SK-N-SH (cell line): ENCODE measurements at regions not wholly inside any gene's neighbourhood (a gene's known extent, or its start where the extent isn't known, plus 50 kb on each side); places are given as distances from the start of the nearest gene placed in this dataset.

Source experiments
- CTCF ChIA-PET: fragments of 300-600, 350-600 bp; formaldehyde crosslinking; extraction: SDS; loops from one replicate; lab custom pipeline; 2021; lab: Yijun Ruan, JAX
- POLR2A ChIA-PET: fragments of 350-600 bp; sonication (Branson Sonifier 250); formaldehyde crosslinking; extraction: SDS; loops from one replicate; lab custom pipeline; 2020; ENCODE audit warnings: antibody characterized with exemption, inconsistent platforms; lab: Yijun Ruan, JAX
- DNase-seq: peaks from one replicate; pipeline ENCODE4 v3.0.0; 2012
- H2AFZ ChIP-seq: fragments of 200-600 bp; sonication (generic); 2 replicates; pipeline ENCODE4 v1.8.1; 2016; ENCODE audit warnings: antibody characterized with exemption, mild to moderate bottlenecking, low read depth
- H3F3A ChIP-seq: fragments of 200-600 bp; sonication (generic); replicated peaks from 2 replicates; pipeline ENCODE3; 2016; ENCODE audit warnings: antibody characterized with exemption, mild to moderate bottlenecking; ENCODE audit not compliant: insufficient read depth
- H3K27ac ChIP-seq, 2 experiments: fragments of 200-500 bp in 1 of 2; fragments of 200-600 bp in 1 of 2; sonication (Bioruptor generic) in 1 of 2; sonication (generic), shearing (Covaris generic) in 1 of 2; 2 replicates each; pipeline versions ENCODE4 v1.5.1 to v1.6.1; 2014 to 2016; ENCODE audit warnings: low read depth in 2 of 2, inconsistent platforms in 1 of 2, low read length in 1 of 2, mild to moderate bottlenecking in 1 of 2, mixed read lengths in 1 of 2
- H3K27me3 ChIP-seq: fragments of 200-600 bp; sonication (generic), shearing (Covaris generic); 2 replicates; pipeline ENCODE4 v1.6.1; 2016; ENCODE audit warnings: mixed run types; ENCODE audit not compliant: insufficient read depth
- H3K36me3 ChIP-seq, 2 experiments: fragments of 200-500 bp in 1 of 2; fragments of 200-600 bp in 1 of 2; sonication (Bioruptor generic) in 1 of 2; sonication (generic) in 1 of 2; replicated peaks in 1 of 2; 2 replicates each; pipeline versions ENCODE3 to v1.5.1; 2014 to 2016; ENCODE audit warnings: low read length in 1 of 2, mild to moderate bottlenecking in 1 of 2; ENCODE audit not compliant: insufficient read depth in 2 of 2, control insufficient read depth in 1 of 2
- H3K4me1 ChIP-seq, 2 experiments: fragments of 200-500 bp in 1 of 2; fragments of 200-600 bp in 1 of 2; sonication (Bioruptor generic) in 1 of 2; sonication (generic), shearing (Covaris generic) in 1 of 2; 2 replicates each; pipeline versions ENCODE4 v1.5.1 to v1.6.1; 2014 to 2016; ENCODE audit warnings: low read depth in 1 of 2, low read length in 1 of 2, mixed run types in 1 of 2; ENCODE audit not compliant: insufficient read depth in 2 of 2, control insufficient read depth in 1 of 2
- H3K4me2 ChIP-seq: fragments of 200-600 bp; sonication (generic), shearing (Covaris generic); 2 replicates; pipeline ENCODE4 v1.6.1; 2017; ENCODE audit warnings: mixed run types
- H3K4me3 ChIP-seq, 2 experiments: fragments of 200-500 bp in 1 of 2; fragments of 200-600 bp in 1 of 2; sonication (Bioruptor generic) in 1 of 2; sonication (generic), shearing (Covaris generic) in 1 of 2; 2 replicates each; pipeline versions ENCODE4 v1.5.1 to v1.8.1; 2014 to 2016; ENCODE audit warnings: low read depth in 2 of 2, inconsistent platforms in 1 of 2, low read length in 1 of 2, mild to moderate bottlenecking in 1 of 2, mixed read lengths in 1 of 2, moderate library complexity in 1 of 2
- H3K79me2 ChIP-seq: fragments of 200-600 bp; sonication (generic); 2 replicates; pipeline ENCODE4 v1.8.1; 2017; ENCODE audit warnings: mild to moderate bottlenecking; ENCODE audit not compliant: insufficient read depth
- H3K9ac ChIP-seq: fragments of 200-600 bp; sonication (generic); 2 replicates; pipeline ENCODE4 v1.6.1; 2017; ENCODE audit warnings: mixed run types
- H3K9me2 ChIP-seq: fragments of 200-600 bp; sonication (generic); 2 replicates; pipeline ENCODE4 v1.6.1; 2017; ENCODE audit warnings: mixed run types
- H3K9me3 ChIP-seq: fragments of 200-600 bp; sonication (generic); 2 replicates; pipeline ENCODE4 v1.6.1; 2017; ENCODE audit warnings: mixed run types, mild to moderate bottlenecking, moderate library complexity
- H4K20me1 ChIP-seq: fragments of 200-600 bp; sonication (generic); 2 replicates; pipeline ENCODE4 v1.6.1; 2017; ENCODE audit warnings: mild to moderate bottlenecking, mixed run types; ENCODE audit not compliant: insufficient read depth
- EP300 ChIP-seq, 2 experiments: IDR thresholded peaks; 2 replicates each; pipeline versions ENCODE4 v1.4.0 to v1.6.1; 2012; ENCODE audit warnings: borderline replicate concordance in 1 of 2, low read depth in 1 of 2, low read length in 1 of 2
- FOXJ3 ChIP-seq: sonication (generic); formaldehyde crosslinking; IDR thresholded peaks from 2 replicates; pipeline ENCODE4 v1.5.1; 2020; ENCODE audit warnings: mild to moderate bottlenecking, missing genetic modification reagents
- GATA2 ChIP-seq: sonication (generic); formaldehyde crosslinking; IDR thresholded peaks from 2 replicates; pipeline ENCODE4 v1.5.0; 2020; ENCODE audit warnings: mild to moderate bottlenecking, missing genetic modification reagents
- NFIC ChIP-seq: IDR thresholded peaks from 2 replicates; pipeline ENCODE4 v1.4.0; 2012; ENCODE audit warnings: borderline replicate concordance
- RFX5 ChIP-seq: IDR thresholded peaks from 2 replicates; pipeline ENCODE4 v1.6.1; 2012; ENCODE audit warnings: mild to moderate bottlenecking, improper control_type of control experiment, low read length
- RXRA ChIP-seq: IDR thresholded peaks from 2 replicates; pipeline ENCODE4 v1.4.0; 2012; ENCODE audit warnings: low read depth, mild to moderate bottlenecking, borderline replicate concordance
- SIN3A ChIP-seq: IDR thresholded peaks from 2 replicates; pipeline ENCODE4 v1.6.1; 2012; ENCODE audit warnings: low read depth, mild to moderate bottlenecking, low read length, moderate library complexity, borderline replicate concordance
- TAF1 ChIP-seq: IDR thresholded peaks from 2 replicates; pipeline ENCODE4 v1.6.1; 2012; ENCODE audit warnings: low read depth, mild to moderate bottlenecking, low read length, moderate library complexity, borderline replicate concordance
- TCF12 ChIP-seq: IDR thresholded peaks from 2 replicates; pipeline ENCODE4 v1.4.0; 2012
- USF2 ChIP-seq: fragments of 150-350 bp; IDR thresholded peaks from 2 replicates; pipeline ENCODE4 v1.6.1; 2017; ENCODE audit warnings: antibody characterized with exemption, low read length, low read depth, borderline replicate concordance
- ZBTB33 ChIP-seq: IDR thresholded peaks from 2 replicates; pipeline ENCODE4 v1.4.0; 2012; ENCODE audit warnings: low read depth, borderline replicate concordance
- WGBS: methylation state at CpG from one replicate; pipeline ENCODE4 v1.1.6; 2017; ENCODE audit warnings: low lambda C conversion rate; 5-methylcytosine and 5-hydroxymethylcytosine counted together

DNA sequence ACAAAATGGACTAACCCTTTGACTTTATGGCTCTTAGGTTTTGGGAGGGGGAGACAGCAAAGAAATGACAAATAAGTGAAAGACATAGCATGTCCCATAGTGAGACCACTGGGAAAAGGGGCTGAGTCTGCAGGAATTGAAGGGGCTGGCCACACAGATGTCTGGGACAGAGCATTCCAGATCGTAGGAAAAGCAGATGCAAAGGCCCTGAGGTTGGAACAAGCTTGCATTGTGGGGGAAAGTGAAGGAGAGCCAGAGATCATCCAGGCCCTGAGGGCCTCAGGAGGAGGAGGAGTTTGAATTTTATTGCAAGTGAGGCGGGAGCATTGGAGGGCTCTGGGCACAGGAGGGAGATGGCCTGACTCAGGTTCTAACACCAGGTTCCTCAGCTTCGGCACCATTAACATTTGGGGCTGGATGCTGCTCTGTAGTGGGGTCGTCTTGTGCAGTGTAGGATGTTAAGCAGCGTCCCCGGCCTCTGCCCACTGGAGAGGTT, 97.5 kb downstream of the CEBPB start:
- Histone ChIP-seq H3K9me2 (no peaks in the 10 kb centered on the region), H3F3A (no peaks in the 10 kb centered on the region), H3K27ac (no peak overlapping the region), H3K27me3 (no peaks in the 10 kb centered on the region), H3K36me3 (no peaks in the 10 kb centered on the region), H3K4me1 (peaks cover 17 to 23% of the 10 kb centered on the region in 2 experiments; a peak in 3 of 4 replicates), H3K9me3 (no peaks in the 10 kb centered on the region), H4K20me1 (no peaks in the 10 kb centered on the region), H3K79me2 (no peaks in the 10 kb centered on the region), H3K9ac (no peak overlapping the region), H2AFZ (no peak overlapping the region), H3K4me2 (no peak overlapping the region), H3K4me3 (no peak overlapping the region)
- no peak for TF ChIP-seq TCF12
- no peak for TF ChIP-seq GATA2 (CRISPR knock-in tag)
- no peak for TF ChIP-seq EP300 (IDR thresholded peaks at IDR 0.05; ENCODE audit: borderline replicate concordance in 1 of 2, low read depth in 1 of 2, low read length in 1 of 2)
- no peak for TF ChIP-seq RFX5
- TF ChIP-seq RXRA, result no peak
- no peak for TF ChIP-seq TAF1
- no peak for TF ChIP-seq SIN3A
- TF ChIP-seq ZBTB33, result no peak
- no peak for TF ChIP-seq FOXJ3 (CRISPR knock-in tag)
- no peak for TF ChIP-seq NFIC
- CTCF ChIA-PET, result interaction anchor here (1.0 kb wide), 1 partner anchor 91 kb away, joined by 3 read pairs; no protein-coding TSS in a partner anchor
- DNase-seq, result no peak
- WGBS, result 92% methylated on average over 5 of the region's 6 CpGs
- POLR2A ChIA-PET, result interaction anchor here (0.6 kb wide), 1 partner anchor 13 kb away, joined by 6 read pairs; no protein-coding TSS in a partner anchor

GRCh38 chr20:50289581-50289980, 99.0 kb downstream of the CEBPB start:
- H3K36me3 ChIP-seq, result no peaks in the 10 kb centered on the region
- no peaks in the 10 kb centered on the region for H3K9me3 ChIP-seq
- no peak overlapping the region for H2AFZ ChIP-seq
- H3K79me2 ChIP-seq, result no peaks in the 10 kb centered on the region
- 94% methylated on average over 10 of the region's 10 CpGs for WGBS
- H3K4me3 ChIP-seq, result no peak overlapping the region
- DNase-seq, result no peak
- POLR2A ChIA-PET, result no interaction called here
- peaks cover 15 to 19% of the 10 kb centered on the region in 2 experiments; a peak in 3 of 4 replicates for H3K4me1 ChIP-seq
- H3F3A ChIP-seq, result no peaks in the 10 kb centered on the region
- no peaks in the 10 kb centered on the region for H3K27me3 ChIP-seq
- no peak overlapping the region for H3K4me2 ChIP-seq
- H3K9ac ChIP-seq, result no peak overlapping the region
- no peak overlapping the region for H3K27ac ChIP-seq
- no peaks in the 10 kb centered on the region for H3K9me2 ChIP-seq
- TF ChIP-seq SIN3A, result no peak
- TF ChIP-seq USF2, result no peak
- no peak for TF ChIP-seq FOXJ3 (CRISPR knock-in tag)
- TF ChIP-seq, all 33 proteins: peak for 0
- H4K20me1 ChIP-seq, result no peaks in the 10 kb centered on the region
- CTCF ChIA-PET, result no interaction called here
